ENCODE measurements at regions not wholly inside any gene's neighbourhood (a gene's known extent, or its start where the extent isn't known, plus 50 kb on each side); places are given as distances from the start of the nearest gene placed in this dataset.

DNA sequence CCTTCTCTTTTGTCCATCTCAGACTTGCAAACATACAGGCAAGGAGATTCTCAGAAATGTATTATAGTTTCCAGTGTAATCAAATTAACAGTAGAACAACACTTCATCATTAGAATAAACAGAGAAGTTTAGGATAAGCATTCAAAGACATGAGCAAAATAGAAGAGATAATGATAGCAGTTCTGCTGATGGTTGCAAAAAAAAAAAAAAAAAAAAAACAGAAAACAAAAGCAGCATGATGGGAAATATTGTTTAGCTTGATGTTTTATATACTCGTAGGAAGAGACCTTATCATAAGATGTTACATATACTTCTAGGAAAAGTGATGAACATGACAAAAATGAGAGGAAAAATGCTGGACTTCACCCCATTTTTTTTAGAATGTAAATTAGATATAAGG is 1356.2 kb downstream of the MAT2B start:
- Histone ChIP-seq H3K4me2 (ENCODE audit: insufficient read depth, low read length) (no peak overlapping the region), H3K9me3 (replicated peaks; ENCODE audit: control insufficient read depth, insufficient read depth, low read length) (no peaks in the 10 kb centered on the region), H3K9me1 (replicated peaks; ENCODE audit: control insufficient read depth, extremely low read depth, insufficient read depth, low read length) (no peaks in the 10 kb centered on the region), H3K9ac (replicated peaks; ENCODE audit: extremely low read depth, insufficient read depth, low read length) (no peak overlapping the region), H3K4me3 (replicated peaks in 1 of 3; ENCODE audit: insufficient read depth in 1 of 3, low read depth in 1 of 3, low read length in 3 of 3) (no peak overlapping the region), H4K20me1 (replicated peaks; ENCODE audit: control insufficient read depth, extremely low read depth, insufficient read depth, low read length) (no peaks in the 10 kb centered on the region), H3K27ac (ENCODE audit: insufficient read depth, low read depth, low read length) (no peak overlapping the region), H2AFZ (ENCODE audit: low read depth, low read length) (no peak overlapping the region), H3K36me3 (ENCODE audit: control insufficient read depth in 2 of 2, extremely low read depth in 1 of 2, insufficient read depth in 2 of 2, low read length in 2 of 2) (no peaks in the 10 kb centered on the region), H3K79me2 (ENCODE audit: control insufficient read depth, insufficient read depth, low read length) (no peaks in the 10 kb centered on the region), H3K27me3 (ENCODE audit: control insufficient read depth in 2 of 2, insufficient read depth in 2 of 2, low read length in 2 of 2) (no peaks in the 10 kb centered on the region), H3K4me1 (ENCODE audit: control insufficient read depth, extremely low read depth, insufficient read depth, low read length) (no peaks in the 10 kb centered on the region)
- ChIA-PET POLR2A (no interaction called here), CTCF (no interaction called here)
- TF ChIP-seq, protein P1, sequence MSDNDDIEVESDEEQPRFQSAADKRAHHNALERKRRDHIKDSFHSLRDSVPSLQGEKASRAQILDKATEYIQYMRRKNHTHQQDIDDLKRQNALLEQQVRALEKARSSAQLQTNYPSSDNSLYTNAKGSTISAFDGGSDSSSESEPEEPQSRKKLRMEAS (IDR thresholded peaks at IDR 0.05; ENCODE audit: insufficient read depth, insufficient read length): no peak
- TF ChIP-seq FOS (IDR thresholded peaks at IDR 0.05; ENCODE audit: borderline replicate concordance, insufficient read depth, low read length): no peak
- TF ChIP-seq, protein P2, sequence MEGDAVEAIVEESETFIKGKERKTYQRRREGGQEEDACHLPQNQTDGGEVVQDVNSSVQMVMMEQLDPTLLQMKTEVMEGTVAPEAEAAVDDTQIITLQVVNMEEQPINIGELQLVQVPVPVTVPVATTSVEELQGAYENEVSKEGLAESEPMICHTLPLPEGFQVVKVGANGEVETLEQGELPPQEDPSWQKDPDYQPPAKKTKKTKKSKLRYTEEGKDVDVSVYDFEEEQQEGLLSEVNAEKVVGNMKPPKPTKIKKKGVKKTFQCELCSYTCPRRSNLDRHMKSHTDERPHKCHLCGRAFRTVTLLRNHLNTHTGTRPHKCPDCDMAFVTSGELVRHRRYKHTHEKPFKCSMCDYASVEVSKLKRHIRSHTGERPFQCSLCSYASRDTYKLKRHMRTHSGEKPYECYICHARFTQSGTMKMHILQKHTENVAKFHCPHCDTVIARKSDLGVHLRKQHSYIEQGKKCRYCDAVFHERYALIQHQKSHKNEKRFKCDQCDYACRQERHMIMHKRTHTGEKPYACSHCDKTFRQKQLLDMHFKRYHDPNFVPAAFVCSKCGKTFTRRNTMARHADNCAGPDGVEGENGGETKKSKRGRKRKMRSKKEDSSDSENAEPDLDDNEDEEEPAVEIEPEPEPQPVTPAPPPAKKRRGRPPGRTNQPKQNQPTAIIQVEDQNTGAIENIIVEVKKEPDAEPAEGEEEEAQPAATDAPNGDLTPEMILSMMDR (IDR thresholded peaks at IDR 0.05; ENCODE audit: extremely low read depth in 1 of 2, insufficient read depth in 1 of 2, low read depth in 1 of 2, low read length in 2 of 2): no peak
- no peak for TF ChIP-seq JUN (IDR thresholded peaks at IDR 0.05; ENCODE audit: borderline replicate concordance, insufficient read depth, insufficient read length, low read depth)
- no peak for TF ChIP-seq MYC (IDR thresholded peaks at IDR 0.05; ENCODE audit: low read depth, low read length)
- TF ChIP-seq POLR2A (IDR thresholded peaks at IDR 0.05; ENCODE audit: low read depth, low read length): no peak
- TF ChIP-seq EZH2 (IDR thresholded peaks at IDR 0.05; ENCODE audit: borderline replicate concordance, low read depth, low read length, severe bottlenecking): no peak
- TF ChIP-seq GATA2 (IDR thresholded peaks at IDR 0.05; ENCODE audit: insufficient read depth, insufficient read length, low read depth, low read length): no peak
- no peak for TF ChIP-seq POLR2AphosphoS5 (IDR thresholded peaks at IDR 0.05; ENCODE audit: insufficient read depth, low read depth, low read length)
- FAIRE-seq (no peak), DNase-seq (ENCODE audit: low read depth, low spot score) (no peak)
- dilution Hi-C loops (cut with MboI; ENCODE audit: extremely low pct_ligation_motif_present, low sequenced_read_pairs): no loop called here
- intact Hi-C loops (cut with micrococcal nuclease): no loop called here
- no TSS peak for BruUV-seq (replicated peaks)

Data from endothelial cell of umbilical vein (primary cell).